GM12891 (cell line): ENCODE measurements at regions not wholly inside any gene's neighbourhood (a gene's known extent, or its start where the extent isn't known, plus 50 kb on each side); places are given as distances from the start of the nearest gene placed in this dataset.

ENCODE experiments used
- PAX5 ChIP-seq: IDR thresholded peaks from 2 replicates; pipeline ENCODE4 v1.6.1; 2011; ENCODE audit warnings: low read length, moderate library complexity, mild to moderate bottlenecking; ENCODE audit not compliant: insufficient read depth, severe bottlenecking
- POLR2A ChIP-seq: IDR thresholded peaks from 2 replicates; pipeline ENCODE4 v1.6.1; 2011; ENCODE audit warnings: low read depth, low read length, control low read depth
- POLR2AphosphoS5 ChIP-seq: IDR thresholded peaks from 2 replicates; pipeline ENCODE4 v1.6.1; 2011; ENCODE audit warnings: low read depth, low read length, control low read depth
- SPI1 ChIP-seq: IDR thresholded peaks from 2 replicates; pipeline ENCODE4 v1.6.1; 2011; ENCODE audit warnings: low read depth, low read length, control low read depth
- TAF1 ChIP-seq: IDR thresholded peaks from 2 replicates; pipeline ENCODE4 v1.6.1; 2011; ENCODE audit warnings: low read depth, low read length, control low read depth

DNA sequence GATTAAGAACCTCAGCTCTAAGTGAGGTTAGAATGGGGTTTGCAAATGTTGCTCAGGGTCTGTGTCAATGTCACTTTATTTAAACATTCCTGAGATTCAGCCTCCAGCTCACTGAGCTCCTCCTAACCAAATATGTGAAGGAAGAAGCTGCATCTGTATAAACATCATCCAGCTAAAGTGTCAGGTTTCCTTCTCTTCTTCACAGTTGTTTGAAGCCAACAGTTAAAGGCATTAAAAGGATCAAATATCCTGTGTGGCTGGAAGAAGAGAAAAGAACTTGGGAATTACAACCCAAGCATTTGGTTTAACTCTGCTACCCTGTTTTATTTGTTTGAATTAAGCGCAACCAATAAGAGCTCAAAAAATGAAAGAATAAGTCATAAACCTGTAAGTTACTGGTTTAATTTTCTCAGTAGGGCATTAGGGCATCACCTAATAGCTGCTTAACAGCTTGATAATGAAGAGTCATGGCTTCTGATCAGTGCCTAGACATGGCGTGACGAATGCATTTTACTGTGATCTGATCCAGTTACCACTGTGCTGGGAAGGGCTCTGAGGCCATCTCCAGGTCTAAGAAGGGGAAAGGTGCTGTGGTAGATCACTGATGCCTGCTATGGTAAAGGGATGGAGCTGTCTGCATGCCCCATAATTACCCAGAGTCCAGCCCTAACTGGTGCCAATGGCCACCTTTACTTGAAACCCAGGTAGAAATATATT is 165.7 kb upstream of the TSC22D2 start:
- TF ChIP-seq POLR2A (no peak), POLR2AphosphoS5 (no peak), TAF1 (no peak), PAX5 (no peak), SPI1 (no peak)
